ENCODE measurements at regions not wholly inside any gene's neighbourhood (a gene's known extent, or its start where the extent isn't known, plus 50 kb on each side); places are given as distances from the start of the nearest gene placed in this dataset.
"Not testable (repeated sequence)": the region's sequence is repeated elsewhere in the genome, so short reads cannot be mapped to it uniquely, and the experiment has no call there.

GRCh38 chr7:121498816-121499215, 102.7 kb upstream of the FAM3C start:
- Histone ChIP-seq H3K4me1 (replicated peaks in 1 of 2) (no peaks in the 10 kb centered on the region), H3K9me3 (replicated peaks in 1 of 3) (no peaks in the 10 kb centered on the region), H3K36me3 (replicated peaks in 1 of 2) (no peaks in the 10 kb centered on the region), H3K27me3 (no peaks in the 10 kb centered on the region), H3K4me3 (no peak overlapping the region), H3K27ac (no peak overlapping the region)
- TF ChIP-seq POLR2A (IDR thresholded peaks at IDR 0.05) (no peak), CTCF (IDR thresholded peaks at IDR 0.05) (no peak)
- 36 to 63% (median 37%) methylated on average over 1 of the region's 1 CpG for WGBS, 4 donors
- intact Hi-C loops (cut with DNase I) = no loop called here
- no peak for DNase-seq

DNA sequence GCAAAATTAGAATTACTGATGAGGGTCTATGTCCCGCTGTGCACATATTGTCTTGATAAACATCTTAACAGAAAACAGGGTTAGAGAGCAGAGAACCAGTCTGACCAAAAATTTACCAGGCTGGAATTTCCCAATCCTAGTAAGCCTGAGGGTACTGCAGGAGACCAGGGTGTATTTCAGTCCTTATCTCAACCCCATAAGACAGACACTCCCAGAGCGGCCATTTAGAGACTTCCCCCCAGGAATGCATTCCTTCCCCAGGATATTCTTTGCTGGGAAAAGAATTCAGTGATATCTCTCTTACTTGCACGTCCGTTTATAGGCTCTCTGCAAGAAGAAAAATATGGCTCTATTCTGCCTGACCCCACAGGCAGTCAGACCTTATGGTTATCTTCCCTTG, 101.4 kb upstream of the FAM3C start:
- intact Hi-C loops (cut with DNase I); H3K4me3 ChIP-seq; H3K27me3 ChIP-seq; H3K36me3 ChIP-seq (replicated peaks in 1 of 2); DNase-seq; H3K27ac ChIP-seq; H3K9me3 ChIP-seq (replicated peaks in 1 of 3); H3K4me1 ChIP-seq (replicated peaks in 1 of 2): not testable (repeated sequence)
- WGBS, 4 donors = 84 to 93% (median 92%) methylated on average over 4 of the region's 4 CpGs

- no peak for TF ChIP-seq POLR2A (IDR thresholded peaks at IDR 0.05)
- no peak for TF ChIP-seq CTCF (IDR thresholded peaks at IDR 0.05)
- Histone ChIP-seq H3K36me3 (replicated peaks in 1 of 2) (no peaks in the 10 kb centered on the region), H3K4me3 (no peak overlapping the region), H3K9me3 (replicated peaks in 1 of 3) (no peaks in the 10 kb centered on the region), H3K27me3 (no peaks in the 10 kb centered on the region), H3K27ac (no peak overlapping the region), H3K4me1 (replicated peaks in 1 of 2) (no peaks in the 10 kb centered on the region)
- no peak for DNase-seq
- intact Hi-C loops (cut with DNase I) = no loop called here
Observed at GRCh38 chr7:121494516-121494915, 98.4 kb upstream of the FAM3C start.

GRCh38 chr7:121493553-121493952, 97.4 kb upstream of the FAM3C start:
- intact Hi-C loops (cut with DNase I) = no loop called here
- Histone ChIP-seq H3K36me3 (replicated peaks in 1 of 2) (no peaks in the 10 kb centered on the region), H3K4me1 (replicated peaks in 1 of 2) (no peaks in the 10 kb centered on the region), H3K27ac (no peak overlapping the region), H3K9me3 (replicated peaks in 1 of 3) (no peaks in the 10 kb centered on the region), H3K4me3 (no peak overlapping the region), H3K27me3 (no peaks in the 10 kb centered on the region)
- WGBS, 4 donors = 43 to 60% (median 52%) methylated on average over 1 of the region's 1 CpG
- TF ChIP-seq POLR2A (IDR thresholded peaks at IDR 0.05) (no peak), CTCF (IDR thresholded peaks at IDR 0.05) (peak in 1 of 6 experiments; percentile 7)
- no peak for DNase-seq

- Histone ChIP-seq H3K27ac (no peak overlapping the region), H3K9me3 (replicated peaks in 1 of 3) (no peaks in the 10 kb centered on the region), H3K4me3 (no peak overlapping the region), H3K27me3 (no peaks in the 10 kb centered on the region), H3K4me1 (replicated peaks in 1 of 2) (no peaks in the 10 kb centered on the region), H3K36me3 (replicated peaks in 1 of 2) (no peaks in the 10 kb centered on the region)
- TF ChIP-seq POLR2A (IDR thresholded peaks at IDR 0.05) = no peak
- TF ChIP-seq CTCF (IDR thresholded peaks at IDR 0.05) = no peak
- no peak for DNase-seq
- 67 to 74% (median 72%) methylated on average over 5 of the region's 5 CpGs for WGBS, 4 donors
- intact Hi-C loops (cut with DNase I) = no loop called here
Observed at GRCh38 chr7:121490309-121490708, 94.2 kb upstream of the FAM3C start.
